IPS-18c (cell line): ENCODE measurements at regions not wholly inside any gene's neighbourhood (a gene's known extent, or its start where the extent isn't known, plus 50 kb on each side); places are given as distances from the start of the nearest gene placed in this dataset.

Experiments used
- H3K4me3 ChIP-seq: 2 replicates; pipeline ENCODE4 v1.7.0; 2013; ENCODE audit warnings: low read depth, mild to moderate bottlenecking, low read length, moderate library complexity; ENCODE audit not compliant: insufficient read depth
- H3K9me3 ChIP-seq: one replicate; pipeline ENCODE4 v1.6.1; 2013; ENCODE audit warnings: mild to moderate bottlenecking, low read length, moderate library complexity; ENCODE audit not compliant: control insufficient read depth, insufficient read depth

GRCh38 chr5:174596429-174596828 lies 128.0 kb upstream of the MSX2 start:
- Histone ChIP-seq H3K4me3 (no peak overlapping the region), H3K9me3 (peaks cover 7% of the 10 kb centered on the region)

- Histone ChIP-seq H3K4me3 (no peak overlapping the region), H3K9me3 (no peaks in the 10 kb centered on the region)
These were observed 124.4 kb upstream of the MSX2 start for GRCh38 chr5:174599992-174600391.

GRCh38 chr5:174601946-174602345 lies 122.4 kb upstream of the MSX2 start:
- no peaks in the 10 kb centered on the region for H3K9me3 ChIP-seq

GRCh38 chr5:174606153-174606552 lies 118.2 kb upstream of the MSX2 start:
- Histone ChIP-seq H3K9me3 (no peaks in the 10 kb centered on the region), H3K4me3 (no peak overlapping the region)

More at GRCh38 chr5:174601946-174602345, 122.4 kb upstream of the MSX2 start:
- no peak overlapping the region for H3K4me3 ChIP-seq

GRCh38 chr5:174606646-174607045 lies 117.7 kb upstream of the MSX2 start:
- no peaks in the 10 kb centered on the region for H3K9me3 ChIP-seq
- no peak overlapping the region for H3K4me3 ChIP-seq

- Histone ChIP-seq H3K4me3 (no peak overlapping the region), H3K9me3 (no peaks in the 10 kb centered on the region)
These were observed 117.2 kb upstream of the MSX2 start for GRCh38 chr5:174607205-174607604.

GRCh38 chr5:174607916-174608315 lies 116.5 kb upstream of the MSX2 start:
- no peaks in the 10 kb centered on the region for H3K9me3 ChIP-seq
- no peak overlapping the region for H3K4me3 ChIP-seq

- Histone ChIP-seq H3K9me3 (no peaks in the 10 kb centered on the region), H3K4me3 (no peak overlapping the region)
These were observed 115.7 kb upstream of the MSX2 start for GRCh38 chr5:174608631-174609097.

- no peaks in the 10 kb centered on the region for H3K9me3 ChIP-seq
- H3K4me3 ChIP-seq = no peak overlapping the region
These were observed 115.3 kb upstream of the MSX2 start for GRCh38 chr5:174609116-174609515.

- Histone ChIP-seq H3K4me3 (no peak overlapping the region), H3K9me3 (no peaks in the 10 kb centered on the region)
These were observed 113.4 kb upstream of the MSX2 start for GRCh38 chr5:174610968-174611367.

GRCh38 chr5:174612686-174613085 lies 111.7 kb upstream of the MSX2 start:
- H3K4me3 ChIP-seq = no peak overlapping the region
- no peaks in the 10 kb centered on the region for H3K9me3 ChIP-seq

- H3K4me3 ChIP-seq = no peak overlapping the region
- H3K9me3 ChIP-seq = no peaks in the 10 kb centered on the region
These were observed 109.8 kb upstream of the MSX2 start for GRCh38 chr5:174614500-174615135.

- no peak overlapping the region for H3K4me3 ChIP-seq
- no peaks in the 10 kb centered on the region for H3K9me3 ChIP-seq
These were observed 108.3 kb upstream of the MSX2 start for GRCh38 chr5:174616036-174616435.

- Histone ChIP-seq H3K9me3 (no peaks in the 10 kb centered on the region), H3K4me3 (no peak overlapping the region)
These were observed 107.1 kb upstream of the MSX2 start for GRCh38 chr5:174617285-174617684.

GRCh38 chr5:174617910-174618309 lies 106.5 kb upstream of the MSX2 start:
- Histone ChIP-seq H3K9me3 (no peaks in the 10 kb centered on the region), H3K4me3 (no peak overlapping the region)

GRCh38 chr5:174618589-174618988 lies 105.8 kb upstream of the MSX2 start:
- no peak overlapping the region for H3K4me3 ChIP-seq
- no peaks in the 10 kb centered on the region for H3K9me3 ChIP-seq

GRCh38 chr5:174622067-174622466 lies 102.3 kb upstream of the MSX2 start:
- no peaks in the 10 kb centered on the region for H3K9me3 ChIP-seq
- H3K4me3 ChIP-seq = no peak overlapping the region

GRCh38 chr5:174623018-174623417 lies 101.4 kb upstream of the MSX2 start:
- Histone ChIP-seq H3K9me3 (no peaks in the 10 kb centered on the region), H3K4me3 (no peak overlapping the region)

- Histone ChIP-seq H3K4me3 (no peak overlapping the region), H3K9me3 (no peaks in the 10 kb centered on the region)
These were observed 100.9 kb upstream of the MSX2 start for GRCh38 chr5:174623433-174624019.
